22Rv1 (cell line): ENCODE measurements at regions not wholly inside any gene's neighbourhood (a gene's known extent, or its start where the extent isn't known, plus 50 kb on each side); places are given as distances from the start of the nearest gene placed in this dataset.

Experiments used
- H3K27ac ChIP-seq: fragments of 450-650 bp; 2 replicates; pipeline ENCODE4 v1.5.1; 2017
- CTCF ChIP-seq: fragments of 450-650 bp; IDR thresholded peaks from 2 replicates; pipeline ENCODE4 v1.5.1; 2017; ENCODE audit warnings: mild to moderate bottlenecking
- ZFX ChIP-seq: fragments of 450-650 bp; IDR thresholded peaks from 2 replicates; pipeline ENCODE4 v1.6.1; 2017; ENCODE audit warnings: antibody characterized with exemption, borderline replicate concordance

DNA sequence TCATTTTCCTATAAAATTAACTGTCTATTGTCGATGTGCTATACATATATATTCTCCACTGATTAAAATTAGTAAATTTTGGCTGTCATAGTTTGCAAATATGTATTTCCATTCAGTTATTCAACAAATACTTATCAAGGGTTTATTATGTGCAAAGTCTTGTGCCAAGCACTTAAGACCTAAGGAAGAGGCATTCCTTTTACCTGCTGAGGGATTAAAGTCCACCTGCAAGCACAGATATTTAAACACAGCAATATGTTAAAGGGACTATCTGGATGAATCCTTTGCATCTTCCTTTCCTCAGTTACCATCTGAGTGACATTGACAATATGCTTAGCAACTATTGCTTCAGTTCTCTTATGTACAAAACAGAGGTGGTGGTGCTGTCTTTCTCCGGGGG lies 89.3 kb downstream of the LIG4 start:
- no peak overlapping the region for H3K27ac ChIP-seq
- no peak for TF ChIP-seq CTCF

DNA sequence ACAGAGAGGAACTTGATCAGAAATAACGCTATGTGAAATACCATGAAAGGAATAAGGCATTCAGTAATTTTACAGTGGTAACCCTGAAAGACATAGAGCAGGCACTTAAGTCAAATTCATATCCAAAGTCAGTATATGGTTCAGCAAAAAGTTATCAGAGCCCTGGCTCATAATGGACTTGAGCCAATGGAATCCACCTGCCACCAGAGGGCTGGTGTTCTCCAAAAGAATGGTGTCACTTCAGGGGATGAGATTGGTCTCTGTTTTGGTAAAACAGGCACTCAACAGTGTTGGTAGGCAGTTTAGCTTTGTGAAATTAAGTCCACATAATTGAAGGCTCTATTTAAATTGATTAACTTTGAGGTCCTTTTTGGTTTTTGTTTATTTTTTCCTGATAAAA lies 93.9 kb downstream of the LIG4 start:
- TF ChIP-seq CTCF (no peak), ZFX (no peak)
- no peak overlapping the region for H3K27ac ChIP-seq

- H3K27ac ChIP-seq = no peak overlapping the region
- TF ChIP-seq ZFX (no peak), CTCF (no peak)
Observed at GRCh38 chr13:108120856-108121255, 94.5 kb downstream of the LIG4 start.

GRCh38 chr13:108120302-108120701 lies 95.0 kb downstream of the LIG4 start:
- H3K27ac ChIP-seq = no peak overlapping the region
- TF ChIP-seq ZFX = no peak

DNA sequence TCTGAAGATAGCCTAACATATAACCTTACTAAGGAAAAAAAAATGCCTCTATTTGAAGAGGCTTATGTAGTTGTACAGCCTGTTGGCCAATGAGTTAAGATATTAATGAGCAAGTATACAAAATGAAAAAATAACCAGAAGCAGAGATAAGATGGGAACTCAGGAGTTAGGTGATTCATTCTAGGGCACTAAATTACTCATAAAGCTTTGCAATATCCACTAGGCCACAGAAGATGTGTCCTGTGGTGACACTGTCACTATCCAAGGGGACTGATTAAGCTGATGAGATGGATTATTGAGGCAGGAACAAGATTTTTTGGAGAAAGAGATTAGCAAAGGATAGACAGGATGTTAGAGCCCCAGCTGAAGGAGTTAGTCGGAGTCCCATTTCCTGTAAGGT lies 99.6 kb downstream of the LIG4 start:
- no peak for TF ChIP-seq ZFX
- TF ChIP-seq CTCF = no peak
- no peak overlapping the region for H3K27ac ChIP-seq

GRCh38 chr13:108113407-108113806 lies 101.9 kb downstream of the LIG4 start:
- no peak overlapping the region for H3K27ac ChIP-seq
- TF ChIP-seq ZFX (no peak), CTCF (no peak)

GRCh38 chr13:108104736-108105135 lies 110.6 kb downstream of the LIG4 start:
- TF ChIP-seq ZFX (no peak), CTCF (no peak)
- H3K27ac ChIP-seq = no peak overlapping the region

GRCh38 chr13:108102771-108103170 lies 112.6 kb downstream of the LIG4 start:
- no peak overlapping the region for H3K27ac ChIP-seq
- no peak for TF ChIP-seq ZFX
- no peak for TF ChIP-seq CTCF
